Ishikawa (cell line): ENCODE measurements at regions not wholly inside any gene's neighbourhood (a gene's known extent, or its start where the extent isn't known, plus 50 kb on each side); places are given as distances from the start of the nearest gene placed in this dataset.

Experiments
- EGR1 ChIP-seq: IDR thresholded peaks from 2 replicates; pipeline ENCODE4 v1.6.1; 2012
- TCF12 ChIP-seq: IDR thresholded peaks from 2 replicates; pipeline ENCODE4 v1.6.1; 2012; ENCODE audit warnings: low read depth
- YY1 ChIP-seq: IDR thresholded peaks from 2 replicates; pipeline ENCODE4 v1.6.1; 2012; ENCODE audit warnings: low read depth
- TF ChIP-seq, protein P1 (sequence below): IDR thresholded peaks from 2 replicates; pipeline ENCODE4 v1.6.1; 2012; ENCODE audit warnings: low read depth, mild to moderate bottlenecking

DNA sequence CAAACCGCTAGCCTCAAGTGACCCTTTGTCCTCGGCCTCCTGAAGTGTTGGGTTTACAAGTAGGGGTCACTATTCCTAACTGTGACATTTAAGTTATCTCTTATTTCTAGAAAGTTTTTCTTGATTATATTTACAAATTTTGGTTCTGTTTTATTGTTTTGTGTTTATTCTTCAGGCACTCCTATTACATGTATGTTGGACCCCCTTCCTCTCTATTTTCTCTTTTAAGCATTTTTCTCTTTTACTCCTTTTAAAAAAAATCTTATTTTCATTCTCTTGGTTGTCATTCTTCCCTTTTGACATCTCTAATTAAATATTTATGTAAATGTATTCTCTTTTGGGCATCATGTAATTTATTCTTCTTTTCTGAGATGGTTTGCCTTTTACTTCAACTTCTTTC is 50.4 kb upstream of the MAP3K7 start:
- TF ChIP-seq, protein P1, sequence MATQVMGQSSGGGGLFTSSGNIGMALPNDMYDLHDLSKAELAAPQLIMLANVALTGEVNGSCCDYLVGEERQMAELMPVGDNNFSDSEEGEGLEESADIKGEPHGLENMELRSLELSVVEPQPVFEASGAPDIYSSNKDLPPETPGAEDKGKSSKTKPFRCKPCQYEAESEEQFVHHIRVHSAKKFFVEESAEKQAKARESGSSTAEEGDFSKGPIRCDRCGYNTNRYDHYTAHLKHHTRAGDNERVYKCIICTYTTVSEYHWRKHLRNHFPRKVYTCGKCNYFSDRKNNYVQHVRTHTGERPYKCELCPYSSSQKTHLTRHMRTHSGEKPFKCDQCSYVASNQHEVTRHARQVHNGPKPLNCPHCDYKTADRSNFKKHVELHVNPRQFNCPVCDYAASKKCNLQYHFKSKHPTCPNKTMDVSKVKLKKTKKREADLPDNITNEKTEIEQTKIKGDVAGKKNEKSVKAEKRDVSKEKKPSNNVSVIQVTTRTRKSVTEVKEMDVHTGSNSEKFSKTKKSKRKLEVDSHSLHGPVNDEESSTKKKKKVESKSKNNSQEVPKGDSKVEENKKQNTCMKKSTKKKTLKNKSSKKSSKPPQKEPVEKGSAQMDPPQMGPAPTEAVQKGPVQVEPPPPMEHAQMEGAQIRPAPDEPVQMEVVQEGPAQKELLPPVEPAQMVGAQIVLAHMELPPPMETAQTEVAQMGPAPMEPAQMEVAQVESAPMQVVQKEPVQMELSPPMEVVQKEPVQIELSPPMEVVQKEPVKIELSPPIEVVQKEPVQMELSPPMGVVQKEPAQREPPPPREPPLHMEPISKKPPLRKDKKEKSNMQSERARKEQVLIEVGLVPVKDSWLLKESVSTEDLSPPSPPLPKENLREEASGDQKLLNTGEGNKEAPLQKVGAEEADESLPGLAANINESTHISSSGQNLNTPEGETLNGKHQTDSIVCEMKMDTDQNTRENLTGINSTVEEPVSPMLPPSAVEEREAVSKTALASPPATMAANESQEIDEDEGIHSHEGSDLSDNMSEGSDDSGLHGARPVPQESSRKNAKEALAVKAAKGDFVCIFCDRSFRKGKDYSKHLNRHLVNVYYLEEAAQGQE, result no peak
- no peak for TF ChIP-seq TCF12
- TF ChIP-seq YY1, result no peak
- no peak for TF ChIP-seq EGR1
